Spleen (tissue), 7 donors: ENCODE measurements at regions not wholly inside any gene's neighbourhood (a gene's known extent, or its start where the extent isn't known, plus 50 kb on each side); places are given as distances from the start of the nearest gene placed in this dataset.

Source experiments
- CTCF ChIP-seq, 11 experiments: fragments of 200-600 bp in 7 of 11; fragments of 450-650 bp in 4 of 11; sonication (generic) in 4 of 11; IDR thresholded peaks in 8 of 11; conservative IDR thresholded peaks in 3 of 11; 1 replicate in 7 of 11; 2 replicates in 4 of 11; pipeline versions ENCODE4 v1.4.0 to v1.8.0; 2016 to 2021; ENCODE audit warnings: antibody characterized with exemption in 11 of 11, inconsistent platforms in 4 of 11, mild to moderate bottlenecking in 1 of 11
- POLR2A ChIP-seq, 3 donors: fragments of 450-650 bp; IDR thresholded peaks; one replicate each; pipeline ENCODE4 v1.5.1; 2017; ENCODE audit warnings: antibody characterized with exemption in 3 of 3, mild to moderate bottlenecking in 1 of 3
- POLR2AphosphoS5 ChIP-seq, 3 donors: sonication (generic); formaldehyde crosslinking; IDR thresholded peaks; one replicate each; pipeline ENCODE4 v1.5.1; 2017; ENCODE audit warnings: antibody characterized with exemption in 3 of 3
- donor health status: DM: no; HTN: no; CAD: no; lungs with moderate emphysema.
- donor health status: DM: no; HTN: no; CAD: no.
- donor health status: DM: no; HTN: no; CAD: no.

GRCh38 chr18:64318547-64318946 is 169.7 kb upstream of the LINC00305 start:
- no peak for TF ChIP-seq POLR2A (IDR thresholded peaks at IDR 0.05)
- TF ChIP-seq POLR2AphosphoS5 (IDR thresholded peaks at IDR 0.05), result no peak
- TF ChIP-seq CTCF (IDR thresholded peaks at IDR 0.05 in 8 of 11, conservative IDR thresholded peaks at IDR 0.05 in 3 of 11), result no peak
